ENCODE measurements at regions not wholly inside any gene's neighbourhood (a gene's known extent, or its start where the extent isn't known, plus 50 kb on each side); places are given as distances from the start of the nearest gene placed in this dataset.
A peak's percentile ranks its signal among the peaks of the same experiment; 100 is the strongest.

DNA sequence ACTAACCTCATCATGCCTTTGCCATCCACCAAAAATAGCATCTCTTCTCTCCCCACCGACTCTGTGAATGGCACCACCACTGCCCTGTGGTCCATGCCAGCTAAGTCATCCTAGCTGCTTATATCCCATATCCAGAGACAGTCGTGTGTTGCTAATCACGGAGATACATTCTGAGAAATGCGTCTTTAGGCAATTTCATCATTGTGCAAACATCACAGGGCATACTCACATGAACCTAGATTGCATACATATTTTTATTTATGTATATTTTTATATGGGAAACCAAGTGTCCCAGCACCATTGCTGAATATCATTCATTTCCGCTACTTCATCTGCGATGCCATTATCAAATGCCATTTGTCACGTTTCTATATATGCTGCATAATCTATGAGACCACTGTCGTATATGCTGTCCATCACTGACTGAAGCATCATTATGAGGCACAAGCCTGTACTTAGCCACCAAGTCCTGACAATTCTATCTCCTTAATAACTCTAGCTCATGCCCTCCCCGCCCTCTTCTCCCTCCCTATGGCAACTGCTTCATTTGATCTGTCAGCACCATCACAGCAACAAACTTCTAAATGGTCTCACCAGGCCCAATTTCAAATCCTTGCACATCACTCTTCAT, 104.2 kb downstream of the HSPH1 start:
- H3K36me3 Mint-ChIP-seq (ENCODE audit: low read depth) = no peaks in the 10 kb centered on the region
- no peak for ATAC-seq
- no peak overlapping the region for H3K4me3 Mint-ChIP-seq
- ChIA-PET CTCF (no interaction called here), POLR2A (no interaction called here)
- intact Hi-C loops (cut with DNase I, micrococcal nuclease) = no loop called here
- H3K27me3 Mint-ChIP-seq = peaks cover 4% of the 10 kb centered on the region
- H3K4me1 Mint-ChIP-seq = peaks cover 2% of the 10 kb centered on the region
- no peak overlapping the region for H3K27ac Mint-ChIP-seq
- no peaks in the 10 kb centered on the region for H3K9me3 Mint-ChIP-seq (ENCODE audit: low read depth)
- DNase-seq = no peak

GRCh38 chr13:31056644-31057271, 104.9 kb downstream of the HSPH1 start:
- DNase-seq (no peak), ATAC-seq (no peak)
- peaks cover 3% of the 10 kb centered on the region for H3K27me3 Mint-ChIP-seq
- H3K4me1 Mint-ChIP-seq = peaks cover 2% of the 10 kb centered on the region
- ChIA-PET CTCF (interaction anchor here (1.0 to 1.2 kb wide), 2 partner anchors 11 to 14 kb away, joined by 3 to 7 read pairs; no protein-coding TSS in a partner anchor), POLR2A (no interaction called here)
- no peak overlapping the region for H3K27ac Mint-ChIP-seq
- no peak overlapping the region for H3K4me3 Mint-ChIP-seq
- intact Hi-C loops (cut with DNase I, micrococcal nuclease) = no loop called here
- no peaks in the 10 kb centered on the region for H3K9me3 Mint-ChIP-seq (ENCODE audit: low read depth)
- no peaks in the 10 kb centered on the region for H3K36me3 Mint-ChIP-seq (ENCODE audit: low read depth)

DNA sequence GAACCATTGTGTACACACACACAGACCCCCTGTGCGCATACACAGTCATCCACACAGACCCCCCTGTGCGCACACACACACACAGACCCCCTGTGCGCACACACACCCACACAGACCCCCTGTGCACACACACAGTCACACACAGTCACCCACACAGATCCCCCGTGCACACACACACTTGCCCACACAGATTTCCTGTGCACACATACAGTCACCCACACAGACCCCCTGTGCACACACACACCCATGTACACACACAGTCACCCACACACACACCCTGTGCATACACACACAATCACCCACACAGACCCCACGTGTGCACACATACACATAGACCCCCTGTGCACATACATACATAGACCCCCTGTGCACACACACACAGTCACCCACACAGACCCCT, 106.1 kb downstream of the HSPH1 start:
- H3K4me3 Mint-ChIP-seq = no peak overlapping the region
- no peaks in the 10 kb centered on the region for H3K9me3 Mint-ChIP-seq (ENCODE audit: low read depth)
- H3K27me3 Mint-ChIP-seq = peaks cover 6% of the 10 kb centered on the region
- H3K27ac Mint-ChIP-seq = no peak overlapping the region
- CTCF ChIA-PET = interaction anchor here (0.6 to 1.2 kb wide), 2 partner anchors 10 to 137 kb away, joined by 3 to 7 read pairs; no protein-coding TSS in a partner anchor
- H3K4me1 Mint-ChIP-seq = peaks cover 12% of the 10 kb centered on the region
- POLR2A ChIA-PET = no interaction called here
- DNase-seq (no peak), ATAC-seq (no peak)
- no peaks in the 10 kb centered on the region for H3K36me3 Mint-ChIP-seq (ENCODE audit: low read depth)
- intact Hi-C loops (cut with DNase I, micrococcal nuclease) = no loop called here

DNA sequence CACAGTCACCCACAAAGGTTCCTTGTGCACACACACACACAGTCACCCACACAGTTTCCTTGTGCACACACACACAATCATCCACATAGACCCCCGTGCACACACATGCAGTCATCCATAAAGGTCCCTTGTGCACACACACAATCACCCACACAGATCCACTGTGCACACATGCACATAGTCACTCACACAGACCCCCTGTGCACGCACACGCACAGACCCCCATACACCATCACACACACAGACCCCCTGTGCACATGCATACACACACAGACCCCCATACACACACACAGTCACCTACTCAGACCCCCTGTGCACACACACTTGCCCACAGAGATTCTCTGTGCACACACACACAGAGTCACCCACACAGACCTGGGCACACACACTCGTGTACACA, 107.1 kb downstream of the HSPH1 start:
- DNase-seq (no peak), ATAC-seq (no peak)
- CTCF ChIA-PET = no interaction called here
- intact Hi-C loops (cut with DNase I, micrococcal nuclease) = loop anchor here in 1 of 2 experiments (5.0 kb wide), 1 partner anchor 68 kb away; no protein-coding TSS in a partner anchor
- no peaks in the 10 kb centered on the region for H3K9me3 Mint-ChIP-seq (ENCODE audit: low read depth)
- POLR2A ChIA-PET = no interaction called here
- peaks cover 5% of the 10 kb centered on the region for H3K27me3 Mint-ChIP-seq
- H3K27ac Mint-ChIP-seq = no peak overlapping the region
- H3K4me3 Mint-ChIP-seq = no peak overlapping the region
- peaks cover 15% of the 10 kb centered on the region for H3K4me1 Mint-ChIP-seq
- no peaks in the 10 kb centered on the region for H3K36me3 Mint-ChIP-seq (ENCODE audit: low read depth)

DNA sequence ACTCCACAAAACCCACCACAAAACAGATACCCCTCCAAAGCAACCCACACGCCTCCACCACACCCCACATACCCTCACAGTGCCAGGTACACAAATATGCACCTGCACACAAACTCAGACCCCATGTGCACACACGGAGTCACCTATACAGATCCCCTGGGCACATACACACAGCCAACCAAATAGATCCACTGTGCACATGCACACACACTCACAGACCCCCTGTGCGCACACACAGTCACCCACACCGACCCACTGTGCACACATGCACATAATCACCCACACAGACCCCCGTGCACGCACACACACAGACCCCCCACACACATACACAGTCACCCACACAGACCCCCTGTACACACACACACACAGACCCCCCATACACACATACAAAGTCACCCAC, 107.8 kb downstream of the HSPH1 start:
- no peaks in the 10 kb centered on the region for H3K9me3 Mint-ChIP-seq (ENCODE audit: low read depth)
- CTCF ChIA-PET = no interaction called here

DNA sequence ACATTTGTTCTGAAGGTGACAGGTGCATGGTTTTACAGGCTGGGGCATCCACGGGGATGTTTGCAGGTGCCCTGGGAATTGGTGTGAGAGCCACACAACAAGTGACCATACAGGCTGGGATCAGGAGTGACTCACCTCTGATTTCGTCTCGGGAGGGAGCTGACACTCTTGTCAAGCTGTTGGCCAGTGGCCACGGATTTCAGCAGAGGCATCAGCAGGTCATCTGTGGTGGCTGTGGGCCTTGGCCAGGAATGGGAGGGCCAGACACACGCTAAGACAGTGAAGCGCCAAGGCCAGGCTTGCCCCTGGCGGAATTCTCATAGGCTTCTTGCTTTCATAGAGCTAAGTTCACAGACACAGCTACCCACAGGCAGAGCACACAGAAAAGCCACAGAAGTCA, 108.6 kb downstream of the HSPH1 start:
- H3K27ac Mint-ChIP-seq = no peak overlapping the region
- CTCF ChIA-PET = interaction anchor here (0.7 kb wide), 1 partner anchor 33 kb away, joined by 3 read pairs; no protein-coding TSS in a partner anchor
- ATAC-seq = no peak
- POLR2A ChIA-PET = no interaction called here
- DNase-seq = no peak
- peaks cover 5% of the 10 kb centered on the region for H3K27me3 Mint-ChIP-seq
- intact Hi-C loops (cut with DNase I, micrococcal nuclease) = loop anchor here in 1 of 2 experiments (5.0 kb wide), 1 partner anchor 69 kb away; no protein-coding TSS in a partner anchor
- H3K9me3 Mint-ChIP-seq (ENCODE audit: low read depth) = no peaks in the 10 kb centered on the region
- H3K36me3 Mint-ChIP-seq (ENCODE audit: low read depth) = no peaks in the 10 kb centered on the region
- H3K4me3 Mint-ChIP-seq = no peak overlapping the region
- peaks cover 15% of the 10 kb centered on the region for H3K4me1 Mint-ChIP-seq

More for the DNA sequence above, 107.8 kb downstream of the HSPH1 start:
- POLR2A ChIA-PET = no interaction called here
- peaks cover 15% of the 10 kb centered on the region for H3K4me1 Mint-ChIP-seq
- no peak for DNase-seq
- no peak overlapping the region for H3K4me3 Mint-ChIP-seq
- H3K36me3 Mint-ChIP-seq (ENCODE audit: low read depth) = no peaks in the 10 kb centered on the region
- ATAC-seq = no peak
- H3K27ac Mint-ChIP-seq = no peak overlapping the region
- intact Hi-C loops (cut with DNase I, micrococcal nuclease) = loop anchor here in 1 of 2 experiments (5.0 kb wide), 1 partner anchor 68 kb away; no protein-coding TSS in a partner anchor
- H3K27me3 Mint-ChIP-seq = peaks cover 5% of the 10 kb centered on the region

GRCh38 chr13:31052478-31052877, 109.2 kb downstream of the HSPH1 start:
- peaks cover 5% of the 10 kb centered on the region for H3K27me3 Mint-ChIP-seq
- ATAC-seq (no peak), DNase-seq (no peak)
- H3K36me3 Mint-ChIP-seq (ENCODE audit: low read depth) = no peaks in the 10 kb centered on the region
- peaks cover 15% of the 10 kb centered on the region for H3K4me1 Mint-ChIP-seq
- no peak overlapping the region for H3K4me3 Mint-ChIP-seq
- CTCF ChIA-PET = interaction anchor here (0.7 kb wide), 1 partner anchor 34 kb away, joined by 3 read pairs; no protein-coding TSS in a partner anchor
- POLR2A ChIA-PET = no interaction called here
- intact Hi-C loops (cut with DNase I, micrococcal nuclease) = loop anchor here in 1 of 2 experiments (5.0 kb wide), 1 partner anchor 70 kb away; no protein-coding TSS in a partner anchor
- no peak overlapping the region for H3K27ac Mint-ChIP-seq
- H3K9me3 Mint-ChIP-seq (ENCODE audit: low read depth) = no peaks in the 10 kb centered on the region

GRCh38 chr13:31051999-31052398, 109.7 kb downstream of the HSPH1 start:
- POLR2A ChIA-PET = no interaction called here
- peaks cover 15% of the 10 kb centered on the region for H3K4me1 Mint-ChIP-seq
- CTCF ChIA-PET = no interaction called here
- intact Hi-C loops (cut with DNase I, micrococcal nuclease) = loop anchor here in 1 of 2 experiments (5.0 kb wide), 1 partner anchor 70 kb away; no protein-coding TSS in a partner anchor
- H3K27me3 Mint-ChIP-seq = peaks cover 5% of the 10 kb centered on the region
- H3K9me3 Mint-ChIP-seq (ENCODE audit: low read depth) = no peaks in the 10 kb centered on the region
- no peaks in the 10 kb centered on the region for H3K36me3 Mint-ChIP-seq (ENCODE audit: low read depth)
- no peak for ATAC-seq
- H3K4me3 Mint-ChIP-seq = no peak overlapping the region
- no peak overlapping the region for H3K27ac Mint-ChIP-seq
- DNase-seq = no peak

GRCh38 chr13:31050486-31051400, 111.0 kb downstream of the HSPH1 start:
- POLR2A ChIA-PET = interaction anchor here (0.7 to 1.4 kb wide), 3 partner anchors 19 to 110 kb away, joined by 3 to 5 read pairs (median 4); no protein-coding TSS in a partner anchor
- CTCF ChIA-PET = interaction anchor here (0.5 to 2.8 kb wide), 10 partner anchors 10 to 185 kb away, joined by 3 to 13 read pairs (median 4); no protein-coding TSS in a partner anchor
- Mint-ChIP-seq H3K27ac (no peak overlapping the region), H3K4me1 (peaks cover 15% of the 10 kb centered on the region), H3K36me3 (ENCODE audit: low read depth) (no peaks in the 10 kb centered on the region), H3K27me3 (peaks cover 5% of the 10 kb centered on the region), H3K9me3 (ENCODE audit: low read depth) (no peaks in the 10 kb centered on the region), H3K4me3 (no peak overlapping the region)
- DNase-seq = no peak
- intact Hi-C loops (cut with DNase I, micrococcal nuclease) = loop anchor here (1.0 to 5.0 kb wide), 2 partner anchors 24 to 72 kb away; no protein-coding TSS in a partner anchor
- ATAC-seq = peak; percentile 53

DNA sequence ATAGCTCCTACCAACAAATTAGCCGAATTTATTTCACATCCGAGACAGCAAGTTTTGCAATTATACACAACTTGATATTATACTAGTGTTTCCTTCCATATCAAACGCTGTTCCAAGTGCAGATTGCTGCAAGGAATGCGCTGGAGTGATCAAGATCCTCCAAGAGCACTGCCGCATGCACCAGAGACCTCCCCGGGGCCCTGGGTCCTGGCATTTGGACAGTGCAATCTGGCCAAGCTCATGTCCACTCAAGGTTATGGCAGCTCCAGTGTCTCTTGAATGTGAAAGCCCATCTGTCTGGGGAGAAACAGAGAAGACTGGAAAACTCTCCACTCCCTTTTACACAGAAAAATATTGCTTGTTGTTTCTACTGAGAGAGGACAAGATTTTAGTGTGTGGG, 111.9 kb downstream of the HSPH1 start:
- H3K9me3 Mint-ChIP-seq (ENCODE audit: low read depth) = no peaks in the 10 kb centered on the region
- H3K36me3 Mint-ChIP-seq (ENCODE audit: low read depth) = no peaks in the 10 kb centered on the region
- intact Hi-C loops (cut with DNase I, micrococcal nuclease) = loop anchor here (1.0 to 10.0 kb wide), 6 partner anchors 24 to 1455 kb away; partner anchors contain the start of genes KATNAL1 (in 1 of the 2) and SLC7A1 (in 1 of the 2)
- H3K4me1 Mint-ChIP-seq = peaks cover 24% of the 10 kb centered on the region
- H3K27me3 Mint-ChIP-seq = peaks cover 5% of the 10 kb centered on the region
- no peak overlapping the region for H3K4me3 Mint-ChIP-seq
- ATAC-seq (no peak), DNase-seq (no peak)
- ChIA-PET CTCF (interaction anchor here (0.5 to 2.8 kb wide), 11 partner anchors 9 to 1523 kb away, joined by 3 to 13 read pairs (median 4); no protein-coding TSS in a partner anchor), POLR2A (interaction anchor here (1.1 to 1.4 kb wide), 2 partner anchors 24 to 111 kb away, joined by 4 to 5 read pairs; no protein-coding TSS in a partner anchor)
- H3K27ac Mint-ChIP-seq = no peak overlapping the region

DNA sequence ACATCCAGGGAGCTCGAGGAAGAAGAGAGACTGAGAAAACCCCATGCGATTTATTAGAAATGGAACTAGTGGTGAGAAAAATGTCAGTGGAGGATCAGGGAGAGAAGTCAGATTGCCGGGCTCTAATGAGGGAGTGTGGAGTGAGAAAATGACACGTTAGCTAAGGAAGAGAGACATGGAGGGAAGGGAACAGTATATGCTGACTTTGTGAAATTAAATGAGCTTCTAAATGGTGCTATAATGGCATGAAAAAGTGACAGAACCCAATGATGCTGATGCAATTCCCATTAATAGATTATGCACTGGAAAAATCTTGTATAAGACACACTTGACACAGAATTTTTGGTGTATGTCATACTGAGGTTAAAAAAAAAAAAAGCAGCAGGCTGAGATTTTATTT, 112.6 kb downstream of the HSPH1 start:
- Mint-ChIP-seq H3K4me1 (peaks cover 32% of the 10 kb centered on the region), H3K9me3 (ENCODE audit: low read depth) (no peaks in the 10 kb centered on the region), H3K27ac (no peak overlapping the region), H3K4me3 (no peak overlapping the region), H3K36me3 (ENCODE audit: low read depth) (no peaks in the 10 kb centered on the region), H3K27me3 (peaks cover 5% of the 10 kb centered on the region)
- intact Hi-C loops (cut with DNase I, micrococcal nuclease) = loop anchor here (5.0 to 10.0 kb wide), 4 partner anchors 374 to 1454 kb away; partner anchors contain the start of genes KATNAL1 (in 1 of the 2) and SLC7A1 (in 1 of the 2)
- ATAC-seq = no peak
- POLR2A ChIA-PET = interaction anchor here (0.6 kb wide), 1 partner anchor 112 kb away, joined by 4 read pairs; no protein-coding TSS in a partner anchor
- CTCF ChIA-PET = interaction anchor here (0.7 to 2.8 kb wide), 7 partner anchors 8 to 1522 kb away, joined by 3 to 13 read pairs (median 4); no protein-coding TSS in a partner anchor
- DNase-seq = no peak
